A673 (cell line): ENCODE measurements at regions not wholly inside any gene's neighbourhood (a gene's known extent, or its start where the extent isn't known, plus 50 kb on each side); places are given as distances from the start of the nearest gene placed in this dataset.

Source experiments
- BruUV-seq: library from RNA; stranded (reverse); fragments of 400-500 nt; replicated peaks from 2 replicates; lab custom pipeline; 2021; lab: Mats Ljungman, UMichigan
- CTCF ChIA-PET: fragments of 300-600 bp; sonication (Branson Sonifier 250); formaldehyde crosslinking; loops from one replicate; lab custom pipeline; 2022; ENCODE audit warnings: antibody characterized with exemption; lab: Charles Lee
- POLR2A ChIA-PET: fragments of 300-600 bp; sonication (Branson Sonifier 250); formaldehyde crosslinking; loops from one replicate; lab custom pipeline; 2022; ENCODE audit warnings: antibody characterized with exemption; ENCODE audit not compliant: low non-redundant PET; lab: Charles Lee
- DNase-seq: peaks from one replicate; pipeline ENCODE4 v3.0.0-alpha.2; 2015; ENCODE audit warnings: low spot score
- H3K27ac ChIP-seq: fragments of 200-600 bp; sonication (generic); 2 replicates; pipeline ENCODE4 v1.5.1; 2016; ENCODE audit warnings: mixed run types, low read depth, mild to moderate bottlenecking, mixed read lengths, antibody characterized with exemption, low read length; ENCODE audit not compliant: poor library complexity, severe bottlenecking
- H3K27me3 ChIP-seq: fragments of 200-600 bp; sonication (generic); replicated peaks from 2 replicates; pipeline ENCODE4 v1.6.1; 2017; ENCODE audit warnings: mixed run types, low read depth, mild to moderate bottlenecking, mixed read lengths, antibody characterized with exemption, low read length; ENCODE audit not compliant: insufficient read depth, poor library complexity
- H3K36me3 ChIP-seq: fragments of 200-600 bp; sonication (generic); 2 replicates; pipeline ENCODE4 v1.6.1; 2016; ENCODE audit warnings: mixed run types, mild to moderate bottlenecking, mixed read lengths, antibody characterized with exemption, low read length; ENCODE audit not compliant: insufficient read depth, poor library complexity, severe bottlenecking
- H3K4me1 ChIP-seq: fragments of 200-600 bp; sonication (generic); 2 replicates; pipeline ENCODE4 v1.6.1; 2017; ENCODE audit warnings: mixed run types, mild to moderate bottlenecking, mixed read lengths, antibody characterized with exemption, low read length; ENCODE audit not compliant: insufficient read depth, poor library complexity, severe bottlenecking
- H3K4me3 ChIP-seq: fragments of 200-600 bp; sonication (generic); 2 replicates; pipeline ENCODE4 v1.5.1; 2016; ENCODE audit warnings: low read depth, mixed run types, mild to moderate bottlenecking, mixed read lengths, low read length; ENCODE audit not compliant: poor library complexity, severe bottlenecking
- H3K9me3 ChIP-seq: fragments of 200-600 bp; sonication (generic); 2 replicates; pipeline ENCODE4 v1.6.1; 2016; ENCODE audit warnings: mixed run types, low read depth, mild to moderate bottlenecking, mixed read lengths, antibody characterized with exemption, low read length; ENCODE audit not compliant: poor library complexity, severe bottlenecking
- CTCF ChIP-seq: fragments of 300-800, 200-600 bp; sonication (generic); conservative IDR thresholded peaks from 2 replicates; pipeline ENCODE4 v1.5.1; 2017; ENCODE audit warnings: low read depth, mild to moderate bottlenecking, antibody characterized with exemption, low read length, moderate library complexity, mixed read lengths
- EZH2 ChIP-seq: fragments of 200-600 bp; sonication (generic); IDR thresholded peaks from 2 replicates; pipeline ENCODE4 v1.6.1; 2017; ENCODE audit warnings: borderline replicate concordance, low read depth, mild to moderate bottlenecking, mixed read lengths, antibody characterized with exemption, low read length; ENCODE audit not compliant: poor library complexity, severe bottlenecking
- intact Hi-C: fragments of 100-400 bp; cut with micrococcal nuclease; formaldehyde crosslinking; loops from one replicate; pipeline ENCODE4 v1.10.0; 2022; ENCODE audit not compliant: unreplicated experiment

- ChIA-PET CTCF (interaction anchor here (0.6 kb wide), 1 partner anchor 795 kb away, joined by 4 read pairs; no protein-coding TSS in a partner anchor), POLR2A (no interaction called here)
- no peaks in the 10 kb centered on the region for H3K9me3 ChIP-seq
- H3K36me3 ChIP-seq, result no peaks in the 10 kb centered on the region
- DNase-seq, result no peak
- H3K27me3 ChIP-seq, result no peaks in the 10 kb centered on the region
- H3K4me1 ChIP-seq, result no peaks in the 10 kb centered on the region
- H3K27ac ChIP-seq, result no peak overlapping the region
- BruUV-seq, result no TSS peak
- TF ChIP-seq EZH2 (no peak), CTCF (no peak)
- intact Hi-C loops, result no loop called here
- no peak overlapping the region for H3K4me3 ChIP-seq
These were observed 66.9 kb upstream of the CLDN10 start for GRCh38 chr13:95485518-95486144.

- ChIA-PET POLR2A (no interaction called here), CTCF (no interaction called here)
- H3K27ac ChIP-seq, result no peak overlapping the region
- no peak for DNase-seq
- intact Hi-C loops, result loop anchor here (5.0 kb wide), 1 partner anchor 340 kb away; no protein-coding TSS in a partner anchor
- H3K4me1 ChIP-seq, result no peaks in the 10 kb centered on the region
- no peaks in the 10 kb centered on the region for H3K27me3 ChIP-seq
- no TSS peak for BruUV-seq
- H3K4me3 ChIP-seq, result no peak overlapping the region
- H3K36me3 ChIP-seq, result no peaks in the 10 kb centered on the region
- no peak for TF ChIP-seq CTCF
- no peak for TF ChIP-seq EZH2
- H3K9me3 ChIP-seq, result no peaks in the 10 kb centered on the region
These were observed 60.3 kb upstream of the CLDN10 start for GRCh38 chr13:95492044-95492801.

- no peak overlapping the region for H3K4me3 ChIP-seq
- H3K4me1 ChIP-seq, result no peaks in the 10 kb centered on the region
- H3K27ac ChIP-seq, result no peak overlapping the region
- POLR2A ChIA-PET, result no interaction called here
- TF ChIP-seq EZH2 (no peak), CTCF (peak; percentile 79)
- no peaks in the 10 kb centered on the region for H3K36me3 ChIP-seq
- no peaks in the 10 kb centered on the region for H3K27me3 ChIP-seq
- H3K9me3 ChIP-seq, result no peaks in the 10 kb centered on the region
- DNase-seq, result peak; percentile 65
- intact Hi-C loops, result loop anchor here (5.0 kb wide), 1 partner anchor 338 kb away; no protein-coding TSS in a partner anchor
- CTCF ChIA-PET, result interaction anchor here (0.6 to 1.0 kb wide), 2 partner anchors 198 to 340 kb away, joined by 4 to 6 read pairs; no protein-coding TSS in a partner anchor
- no TSS peak for BruUV-seq
These were observed 58.3 kb upstream of the CLDN10 start for GRCh38 chr13:95494082-95494681.
